Subcutaneous abdominal adipose tissue (tissue), 5 donors: ENCODE measurements at regions not wholly inside any gene's neighbourhood (a gene's known extent, or its start where the extent isn't known, plus 50 kb on each side); places are given as distances from the start of the nearest gene placed in this dataset.

Experiments
- H3K27ac ChIP-seq: one replicate; pipeline ENCODE4 v1.7.0; 2013; ENCODE audit warnings: low read depth, mild to moderate bottlenecking, inconsistent platforms, low read length, moderate library complexity
- H3K27me3 ChIP-seq, 5 donors: one replicate each; pipeline ENCODE4 v1.7.0; 2013; ENCODE audit warnings: low read length in 5 of 5, inconsistent platforms in 1 of 5; ENCODE audit not compliant: control insufficient read depth in 5 of 5, insufficient read depth in 4 of 5
- H3K36me3 ChIP-seq, 5 donors: one replicate each; pipeline ENCODE4 v1.7.0; 2013; ENCODE audit warnings: low read length in 5 of 5; ENCODE audit not compliant: control insufficient read depth in 5 of 5, insufficient read depth in 5 of 5
- H3K4me1 ChIP-seq, 5 donors: one replicate each; pipeline ENCODE4 v1.7.0; 2013; ENCODE audit warnings: low read length in 5 of 5, mild to moderate bottlenecking in 3 of 5, moderate library complexity in 1 of 5; ENCODE audit not compliant: control insufficient read depth in 5 of 5, insufficient read depth in 5 of 5
- H3K4me3 ChIP-seq, 5 donors: one replicate each; pipeline ENCODE4 v1.7.0; 2013; ENCODE audit warnings: low read length in 5 of 5, low read depth in 1 of 5
- H3K9ac ChIP-seq, 5 donors: one replicate each; pipeline ENCODE4 v1.7.0; 2013; ENCODE audit warnings: low read length in 5 of 5, mild to moderate bottlenecking in 4 of 5, moderate library complexity in 3 of 5
- H3K9me3 ChIP-seq, 5 donors: one replicate each; pipeline ENCODE4 v1.7.0; 2013; ENCODE audit warnings: low read length in 5 of 5; ENCODE audit not compliant: control insufficient read depth in 5 of 5
- donor health status: healthy.
- donor health status: healthy.
- donor health status: healthy.
- donor health status: healthy.
- donor health status: healthy.

DNA sequence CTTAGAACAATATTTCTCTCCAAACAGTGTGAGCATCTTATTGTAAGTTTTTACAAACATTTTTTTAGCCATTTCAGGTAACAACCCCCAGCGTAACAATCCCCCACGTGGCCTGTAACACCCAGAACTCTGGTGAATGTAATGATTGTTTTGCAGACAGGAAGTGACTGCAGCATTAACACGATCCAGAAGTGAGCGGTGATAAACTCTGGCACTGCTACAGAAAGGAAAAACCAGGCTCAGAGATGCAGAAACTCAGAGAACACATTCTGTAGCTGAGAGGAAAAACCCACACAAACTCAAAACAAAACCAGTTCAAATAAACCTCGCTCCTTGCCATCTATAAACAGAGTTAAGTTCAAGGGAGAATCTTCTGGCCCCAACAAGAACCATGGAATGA lies 285.7 kb downstream of the FGFR2 start:
- H3K9me3 ChIP-seq = peaks cover 0 to 3% (median 0%) of the 10 kb centered on the region in 5 donors
- no peaks in the 10 kb centered on the region for H3K36me3 ChIP-seq
- peaks cover 0 to 2% (median 0%) of the 10 kb centered on the region in 5 donors for H3K27me3 ChIP-seq
- H3K9ac ChIP-seq = no peak overlapping the region
- H3K27ac ChIP-seq = no peak overlapping the region
- no peak overlapping the region for H3K4me3 ChIP-seq
- no peaks in the 10 kb centered on the region for H3K4me1 ChIP-seq

DNA sequence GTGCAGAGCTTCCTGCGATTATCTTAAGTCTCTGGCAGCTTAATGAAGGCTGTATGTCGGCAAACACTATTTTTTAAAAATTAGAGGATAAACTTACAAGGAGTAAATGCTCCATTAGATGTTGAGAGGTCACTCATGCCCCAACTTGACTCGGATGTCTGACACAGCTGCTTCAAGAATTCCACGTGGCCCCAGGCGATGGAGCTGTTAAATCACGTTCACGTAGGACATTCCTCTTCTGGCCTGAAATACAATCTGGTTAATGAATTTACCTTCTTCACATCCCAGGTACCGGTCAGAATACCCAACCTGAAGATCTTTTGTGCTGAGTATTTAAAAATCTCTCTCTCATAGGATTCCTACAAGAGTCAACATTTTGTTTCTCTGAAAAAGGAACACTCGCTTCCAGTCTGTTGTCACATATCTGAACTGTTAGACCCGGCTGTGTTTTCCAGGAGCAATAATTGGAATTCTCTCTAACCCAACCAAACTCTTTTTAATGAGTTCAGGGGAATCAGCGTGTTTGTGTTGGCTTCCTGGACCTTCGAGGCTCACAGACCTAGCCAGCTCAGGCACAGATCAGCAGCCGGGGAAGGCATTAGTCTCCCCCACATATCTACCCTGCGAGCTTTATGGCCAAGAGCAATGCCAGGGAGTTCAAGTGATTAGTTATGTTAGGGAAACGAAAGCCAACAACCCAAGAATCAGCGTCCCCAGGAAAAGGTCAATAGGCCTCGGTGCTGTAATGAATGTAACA lies 284.9 kb downstream of the FGFR2 start:
- Histone ChIP-seq H3K27me3 (peaks cover 0 to 2% (median 0%) of the 10 kb centered on the region in 5 donors), H3K9ac (no peak overlapping the region), H3K4me1 (no peaks in the 10 kb centered on the region), H3K36me3 (no peaks in the 10 kb centered on the region), H3K4me3 (no peak overlapping the region), H3K27ac (no peak overlapping the region), H3K9me3 (no peaks in the 10 kb centered on the region)

DNA sequence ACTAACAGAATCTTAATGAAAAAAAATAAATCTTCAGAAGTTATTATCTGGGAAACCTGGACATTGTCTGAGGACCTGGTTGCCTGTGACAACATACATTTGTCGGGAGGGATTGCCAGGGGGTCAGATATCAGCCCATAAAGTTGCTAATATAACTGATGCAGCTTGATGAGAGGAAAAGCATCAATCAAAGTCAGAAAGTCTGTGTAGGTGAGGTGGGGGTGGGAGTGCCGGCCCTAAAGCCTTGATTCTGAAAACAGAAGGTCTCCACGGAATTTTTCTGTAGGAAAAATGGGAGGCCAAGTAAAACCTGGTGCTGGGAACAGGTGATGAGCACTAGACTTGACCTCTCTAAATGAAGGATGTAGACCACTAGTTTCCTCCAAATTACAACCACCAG lies 281.8 kb downstream of the FGFR2 start:
- H3K36me3 ChIP-seq = no peaks in the 10 kb centered on the region
- no peak overlapping the region for H3K4me3 ChIP-seq
- peaks cover 0 to 2% (median 0%) of the 10 kb centered on the region in 5 donors for H3K27me3 ChIP-seq
- H3K27ac ChIP-seq = no peak overlapping the region
- H3K9me3 ChIP-seq = peaks cover 0 to 4% (median 0%) of the 10 kb centered on the region in 5 donors
- no peak overlapping the region for H3K9ac ChIP-seq
- no peaks in the 10 kb centered on the region for H3K4me1 ChIP-seq

DNA sequence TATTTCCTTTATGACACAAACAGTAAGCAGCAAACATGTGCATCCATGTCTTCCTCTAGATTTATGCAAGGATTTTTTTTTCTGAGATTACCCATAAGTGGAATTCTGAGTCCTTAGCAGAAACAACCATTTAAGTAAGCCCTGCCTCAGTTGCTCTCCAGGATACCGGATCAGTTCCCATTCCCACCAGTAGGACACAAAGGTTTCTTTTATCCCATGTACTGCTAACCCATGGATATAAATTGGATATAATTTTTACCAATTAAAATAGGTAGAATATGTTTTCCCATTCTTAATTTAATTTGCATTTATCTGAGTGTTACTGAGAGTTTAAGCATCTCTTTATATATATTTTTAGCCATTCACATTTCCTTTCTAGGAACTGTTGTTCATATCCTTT lies 280.9 kb downstream of the FGFR2 start:
- Histone ChIP-seq H3K27me3 (peaks cover 0 to 2% (median 0%) of the 10 kb centered on the region in 5 donors), H3K36me3 (no peaks in the 10 kb centered on the region), H3K4me3 (no peak overlapping the region), H3K27ac (no peak overlapping the region), H3K4me1 (no peaks in the 10 kb centered on the region), H3K9ac (no peak overlapping the region), H3K9me3 (peaks cover 0 to 4% (median 0%) of the 10 kb centered on the region in 5 donors)

DNA sequence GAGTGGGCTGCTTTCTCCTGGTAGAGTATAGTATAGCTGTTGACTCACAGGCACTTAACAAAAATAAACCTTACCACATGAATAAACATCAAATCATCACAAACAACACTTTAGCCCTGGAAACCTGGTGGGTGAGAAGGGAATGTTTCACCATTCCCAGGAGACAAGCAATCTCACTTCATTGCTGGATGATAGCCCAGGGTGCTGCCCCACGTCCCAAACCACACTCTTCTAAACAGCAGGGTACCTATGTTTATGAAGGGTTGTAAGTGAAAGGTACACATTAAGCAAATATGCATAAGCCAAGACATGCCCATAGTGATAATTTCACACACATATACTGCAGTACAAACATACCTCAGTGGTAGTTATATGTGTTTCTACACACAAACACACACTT lies 276.2 kb downstream of the FGFR2 start:
- no peak overlapping the region for H3K4me3 ChIP-seq
- H3K36me3 ChIP-seq = no peaks in the 10 kb centered on the region
- no peak overlapping the region for H3K27ac ChIP-seq
- peaks cover 0 to 5% (median 0%) of the 10 kb centered on the region in 5 donors for H3K27me3 ChIP-seq
- peaks cover 0 to 4% (median 0%) of the 10 kb centered on the region in 5 donors for H3K9me3 ChIP-seq
- no peak overlapping the region for H3K9ac ChIP-seq
- no peaks in the 10 kb centered on the region for H3K4me1 ChIP-seq

DNA sequence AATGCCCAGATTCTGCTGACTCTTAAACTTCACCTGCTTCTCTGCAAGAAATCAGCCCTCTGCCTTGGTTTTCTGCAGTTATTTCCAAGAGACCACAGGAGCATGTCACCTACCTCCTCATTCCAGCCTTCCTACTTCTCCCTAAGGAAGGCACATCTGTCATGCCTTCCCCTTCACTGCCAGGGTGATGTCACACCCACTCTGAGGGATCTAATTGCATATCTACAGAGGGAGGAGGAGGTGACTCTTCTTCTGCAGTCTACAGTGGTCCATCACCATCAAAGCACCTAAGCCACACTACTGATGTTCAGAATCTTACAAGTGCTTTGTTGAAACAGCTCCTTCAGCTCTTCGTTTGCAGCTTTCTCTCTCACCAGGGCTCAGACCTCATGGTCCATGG lies 275.5 kb downstream of the FGFR2 start:
- Histone ChIP-seq H3K4me3 (no peak overlapping the region), H3K9me3 (peaks cover 0 to 4% (median 0%) of the 10 kb centered on the region in 5 donors), H3K27ac (no peak overlapping the region), H3K4me1 (no peaks in the 10 kb centered on the region), H3K27me3 (peaks cover 0 to 5% (median 0%) of the 10 kb centered on the region in 5 donors), H3K36me3 (no peaks in the 10 kb centered on the region), H3K9ac (no peak overlapping the region)

DNA sequence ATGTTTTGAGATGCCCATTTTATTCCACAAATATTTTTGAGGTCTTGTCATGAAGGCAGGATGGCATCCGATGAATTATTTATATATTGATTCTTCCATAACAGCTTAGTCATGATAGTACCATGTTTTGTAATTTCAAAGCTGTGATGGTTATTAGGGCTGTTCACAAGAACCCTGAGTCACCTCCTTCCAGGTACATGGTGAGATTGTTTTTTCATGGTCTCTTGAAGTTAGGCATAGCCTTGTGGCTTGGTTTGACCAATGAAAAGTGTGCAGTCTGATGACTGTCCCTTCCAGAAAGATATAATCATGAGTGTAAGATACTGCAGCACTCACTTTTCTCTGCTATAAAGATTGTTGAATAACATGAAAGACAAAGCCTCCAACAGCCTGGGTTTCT lies 274.8 kb downstream of the FGFR2 start:
- H3K27ac ChIP-seq = no peak overlapping the region
- H3K36me3 ChIP-seq = no peaks in the 10 kb centered on the region
- no peak overlapping the region for H3K9ac ChIP-seq
- peaks cover 0 to 5% (median 0%) of the 10 kb centered on the region in 5 donors for H3K27me3 ChIP-seq
- H3K4me1 ChIP-seq = no peaks in the 10 kb centered on the region
- peaks cover 0 to 4% (median 0%) of the 10 kb centered on the region in 5 donors for H3K9me3 ChIP-seq
- H3K4me3 ChIP-seq = no peak overlapping the region

DNA sequence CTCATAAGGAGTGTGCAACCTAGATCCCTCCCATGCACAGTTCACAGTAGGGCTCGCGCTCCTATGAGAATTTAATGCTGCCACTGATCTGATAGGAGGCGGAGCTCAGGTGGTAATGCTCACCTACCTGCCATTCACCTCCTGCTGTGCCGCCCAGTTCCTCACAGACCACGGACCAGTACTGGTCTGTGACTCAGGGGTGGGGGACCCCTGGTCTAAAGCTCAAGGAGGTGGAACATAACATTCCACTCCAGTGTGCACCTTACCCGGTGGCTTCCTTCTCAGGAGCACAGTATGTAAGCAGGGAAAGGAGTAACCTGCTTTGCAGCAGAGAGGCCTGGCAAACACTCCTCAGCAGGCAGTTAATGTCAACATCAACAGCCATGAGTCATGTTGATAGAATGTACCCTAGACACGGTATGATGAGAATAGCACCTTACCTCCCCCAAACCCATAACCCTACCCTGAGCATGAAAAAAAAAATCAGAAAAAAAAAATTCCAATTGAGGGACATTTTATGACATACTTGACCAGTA lies 273.5 kb downstream of the FGFR2 start:
- Histone ChIP-seq H3K36me3 (no peaks in the 10 kb centered on the region), H3K9me3 (no peaks in the 10 kb centered on the region), H3K27me3 (peaks cover 0 to 5% (median 0%) of the 10 kb centered on the region in 5 donors), H3K9ac (no peak overlapping the region), H3K4me3 (no peak overlapping the region), H3K4me1 (no peaks in the 10 kb centered on the region), H3K27ac (no peak overlapping the region)

DNA sequence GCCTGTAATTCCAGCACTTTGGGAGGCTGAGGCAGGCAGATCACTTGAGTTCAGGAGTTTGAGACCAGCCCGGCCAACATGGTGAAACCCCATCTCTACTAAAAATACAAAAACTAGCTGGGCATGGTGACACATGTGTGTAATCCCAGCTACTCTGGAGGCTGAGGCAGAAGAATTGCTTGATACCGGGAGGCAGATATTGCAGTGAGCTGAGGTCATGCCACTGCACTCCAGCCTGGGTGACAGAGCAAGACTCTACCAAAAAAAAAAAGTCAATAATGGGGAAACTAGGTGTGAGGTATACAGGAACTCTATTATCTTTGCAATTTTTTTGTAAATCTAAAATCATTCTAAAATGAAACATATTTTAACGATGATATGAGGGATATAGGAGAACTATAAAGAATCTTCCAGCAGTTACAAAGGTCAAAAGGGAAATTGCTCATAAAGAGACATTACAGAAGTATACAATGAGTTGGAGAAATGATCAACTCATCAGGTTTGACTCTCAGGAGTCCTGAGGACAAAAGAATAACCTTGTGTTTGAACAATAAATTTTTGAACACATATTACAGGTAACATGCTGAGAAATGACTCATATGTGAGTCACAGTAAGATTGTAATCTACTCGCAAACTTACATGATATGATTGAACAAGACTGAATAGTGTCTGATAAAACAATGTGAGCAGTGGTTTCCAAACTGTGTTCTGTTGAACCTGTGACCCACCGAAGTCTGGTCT lies 272.6 kb downstream of the FGFR2 start:
- no peak overlapping the region for H3K27ac ChIP-seq
- H3K9me3 ChIP-seq = no peaks in the 10 kb centered on the region
- H3K4me1 ChIP-seq = no peaks in the 10 kb centered on the region
- no peak overlapping the region for H3K9ac ChIP-seq
- H3K27me3 ChIP-seq = peaks cover 0 to 5% (median 0%) of the 10 kb centered on the region in 5 donors
- H3K36me3 ChIP-seq = no peaks in the 10 kb centered on the region
- H3K4me3 ChIP-seq = no peak overlapping the region

DNA sequence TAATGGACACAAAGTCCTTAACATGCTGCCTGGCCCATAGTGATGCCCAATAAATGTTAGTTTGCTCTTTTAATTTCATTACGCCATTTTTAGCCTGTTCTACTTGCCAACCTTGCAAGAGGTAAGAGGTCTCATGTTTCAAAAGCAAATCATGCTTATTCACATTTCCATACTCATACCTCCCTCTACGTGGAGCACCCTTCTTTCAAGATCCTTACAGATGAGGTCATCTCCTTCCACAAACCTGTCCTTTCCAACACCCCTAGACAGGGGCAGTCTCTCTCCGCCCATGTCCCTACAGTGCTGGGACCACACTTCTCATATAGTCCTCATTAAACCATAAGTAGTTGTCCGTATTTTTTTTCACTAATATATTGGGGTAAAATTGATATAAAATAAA lies 271.3 kb downstream of the FGFR2 start:
- Histone ChIP-seq H3K27ac (no peak overlapping the region), H3K4me1 (no peaks in the 10 kb centered on the region), H3K9ac (no peak overlapping the region), H3K9me3 (no peaks in the 10 kb centered on the region), H3K36me3 (no peaks in the 10 kb centered on the region), H3K4me3 (no peak overlapping the region), H3K27me3 (peaks cover 0 to 5% (median 0%) of the 10 kb centered on the region in 5 donors)
